Stimulated activated naive B cell treated with anti-CD40 and anti-IgM and Interleukin-4, amounts not matched to agents 10 μg/mL and 1 μg/mL and 100 μg/mL, for 72 hours (primary cell): ENCODE measurements at regions not wholly inside any gene's neighbourhood (a gene's known extent, or its start where the extent isn't known, plus 50 kb on each side); places are given as distances from the start of the nearest gene placed in this dataset.

ENCODE experiments used
- ATAC-seq, 2 donors: fragments of 150-1000 bp; cut with Tn5 transposase; replicated peaks; 2 replicates each; pipeline ENCODE4 v1.10.0; 2021; ENCODE audit warnings: moderate library complexity in 1 of 2
- DNase-seq: peaks from one replicate; pipeline ENCODE4 v3.0.0; 2021
- H3K27ac Mint-ChIP-seq: one replicate; pipeline ENCODE4 v1.8.0; 2022; ENCODE audit warnings: mild to moderate bottlenecking, mixed read lengths
- H3K27me3 Mint-ChIP-seq, 2 donors: one replicate each; pipeline ENCODE4 v1.8.0; 2022; ENCODE audit warnings: mixed read lengths in 2 of 2
- H3K36me3 Mint-ChIP-seq, 2 donors: one replicate each; pipeline ENCODE4 v1.8.0; 2022; ENCODE audit warnings: mixed read lengths in 2 of 2, mild to moderate bottlenecking in 1 of 2
- H3K4me1 Mint-ChIP-seq, 2 donors: one replicate each; pipeline ENCODE4 v1.8.0; 2022; ENCODE audit warnings: mixed read lengths in 2 of 2, mild to moderate bottlenecking in 1 of 2
- H3K4me3 Mint-ChIP-seq, 2 donors: one replicate each; pipeline ENCODE4 v1.8.0; 2022; ENCODE audit warnings: mild to moderate bottlenecking in 2 of 2, mixed read lengths in 2 of 2, moderate library complexity in 1 of 2
- H3K9me3 Mint-ChIP-seq, 2 donors: one replicate each; pipeline ENCODE4 v1.8.0; 2022; ENCODE audit warnings: mixed read lengths in 2 of 2, mild to moderate bottlenecking in 1 of 2

DNA sequence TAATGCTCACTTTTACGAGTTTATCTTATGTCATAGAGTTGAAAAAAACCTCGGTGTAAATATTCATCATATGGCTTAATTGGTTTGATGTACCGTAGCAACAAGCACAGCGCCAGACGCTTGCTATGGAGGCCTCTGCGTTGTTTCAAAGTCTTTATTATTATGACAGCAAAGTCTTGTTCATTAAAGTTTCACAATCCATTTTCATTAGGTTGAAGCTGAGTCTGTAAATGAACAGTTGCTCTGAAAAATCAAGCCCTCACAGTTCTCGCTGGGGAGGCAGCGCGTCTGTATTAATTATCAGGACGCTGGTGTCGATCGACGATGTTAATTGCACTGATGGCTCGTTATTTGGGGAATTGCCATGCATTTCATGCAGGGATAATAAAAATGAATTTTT, 185.6 kb downstream of the INSC start:
- peaks cover 0 to 14% of the 10 kb centered on the region in 2 donors for H3K27me3 Mint-ChIP-seq
- ATAC-seq (no peak), DNase-seq (no peak)
- H3K4me1 Mint-ChIP-seq: no peaks in the 10 kb centered on the region
- no peak overlapping the region for H3K27ac Mint-ChIP-seq
- peaks cover 3 to 4% of the 10 kb centered on the region in 2 donors for H3K9me3 Mint-ChIP-seq
- no peaks in the 10 kb centered on the region for H3K36me3 Mint-ChIP-seq
- no peak overlapping the region for H3K4me3 Mint-ChIP-seq

DNA sequence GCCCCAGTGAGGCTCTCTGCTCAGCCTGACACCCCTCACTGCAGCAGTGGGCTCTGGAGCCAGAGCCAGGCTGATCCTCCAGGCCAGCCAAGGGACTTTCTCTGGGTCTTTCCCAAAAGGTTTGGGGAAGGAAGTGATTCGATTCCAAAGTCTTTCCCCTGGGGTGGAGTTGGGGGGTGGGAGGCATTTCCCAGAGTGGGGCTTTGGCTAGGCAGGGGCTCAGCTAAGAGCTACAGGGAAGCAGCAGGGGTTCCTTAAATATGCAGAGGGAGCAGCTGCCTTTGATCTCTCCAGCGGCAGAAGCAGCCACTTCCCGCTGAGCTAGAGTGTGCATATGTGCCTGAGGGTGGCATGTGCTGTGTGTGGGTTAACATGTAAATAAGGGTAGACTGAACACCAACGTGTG, 192.9 kb downstream of the INSC start:
- no peak for DNase-seq
- ATAC-seq: no peak
- no peak overlapping the region for H3K4me3 Mint-ChIP-seq
- no peaks in the 10 kb centered on the region for H3K36me3 Mint-ChIP-seq
- peaks cover 8 to 13% of the 10 kb centered on the region in 2 donors for H3K27me3 Mint-ChIP-seq
- no peaks in the 10 kb centered on the region for H3K4me1 Mint-ChIP-seq
- peaks cover 2 to 10% of the 10 kb centered on the region in 2 donors for H3K9me3 Mint-ChIP-seq
- H3K27ac Mint-ChIP-seq: no peak overlapping the region

DNA sequence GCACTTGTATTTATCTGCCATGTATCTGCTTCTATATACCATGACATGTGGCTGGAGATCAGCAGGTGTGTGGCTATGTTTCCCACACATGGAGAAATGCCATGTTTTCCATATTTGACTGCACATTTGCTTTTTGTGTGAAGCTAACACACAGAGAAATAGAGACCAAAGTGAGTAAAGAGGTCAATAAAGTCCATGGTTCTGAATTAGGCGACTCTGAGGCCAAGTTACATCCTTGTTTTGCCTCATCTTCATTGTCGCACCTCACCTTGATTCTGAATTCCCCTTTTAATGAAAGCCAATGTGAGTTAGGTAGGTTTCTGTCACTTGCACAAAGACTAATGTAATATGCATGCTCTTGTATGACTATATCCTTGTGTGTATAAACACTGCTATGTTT, 194.1 kb downstream of the INSC start:
- Mint-ChIP-seq H3K4me1 (no peaks in the 10 kb centered on the region), H3K27ac (no peak overlapping the region), H3K27me3 (peaks cover 8 to 13% of the 10 kb centered on the region in 2 donors), H3K4me3 (no peak overlapping the region), H3K36me3 (no peaks in the 10 kb centered on the region), H3K9me3 (peaks cover 2 to 10% of the 10 kb centered on the region in 2 donors)
- ATAC-seq (no peak), DNase-seq (no peak)

DNA sequence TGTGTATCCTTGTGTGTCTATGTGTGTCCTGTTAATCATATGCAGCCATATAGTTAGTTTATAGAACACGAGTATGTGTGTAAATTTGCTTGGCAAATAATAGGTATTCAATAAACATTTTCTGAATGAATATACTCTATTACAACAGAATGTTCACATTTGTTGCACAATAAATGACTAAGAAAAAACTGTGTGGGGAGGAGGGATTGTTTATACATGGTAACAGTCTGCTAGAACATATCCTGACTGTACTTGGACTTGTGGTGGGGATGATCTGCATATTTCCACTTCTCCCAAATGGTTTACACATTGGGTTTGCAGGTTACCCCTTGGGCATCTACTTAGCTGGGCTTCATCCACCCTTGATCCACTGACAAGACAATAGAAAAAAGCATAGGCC, 194.6 kb downstream of the INSC start:
- DNase-seq: no peak
- no peak for ATAC-seq
- peaks cover 2 to 6% of the 10 kb centered on the region in 2 donors for H3K9me3 Mint-ChIP-seq
- H3K36me3 Mint-ChIP-seq: no peaks in the 10 kb centered on the region
- no peak overlapping the region for H3K4me3 Mint-ChIP-seq
- H3K27me3 Mint-ChIP-seq: peaks cover 8 to 13% of the 10 kb centered on the region in 2 donors
- H3K4me1 Mint-ChIP-seq: no peaks in the 10 kb centered on the region
- H3K27ac Mint-ChIP-seq: no peak overlapping the region

DNA sequence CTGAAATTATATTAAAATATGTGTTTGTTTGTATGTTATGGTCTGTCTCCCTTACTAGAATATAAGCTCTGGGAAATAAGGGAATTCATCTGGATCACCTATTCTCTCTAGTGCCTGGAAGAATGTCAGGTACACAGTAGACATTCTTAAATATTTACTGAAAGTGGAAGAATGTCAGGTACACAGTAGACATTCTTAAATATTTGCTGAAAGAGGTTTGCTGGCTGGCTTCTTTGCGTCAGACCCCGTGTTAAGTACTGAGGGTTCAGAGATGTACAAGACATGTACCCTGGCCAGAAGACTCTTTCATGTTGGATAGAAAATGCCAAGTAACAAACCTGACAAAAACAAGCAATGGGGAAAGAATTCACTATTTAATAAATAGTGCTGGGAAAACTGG, 199.1 kb downstream of the INSC start:
- DNase-seq: no peak
- no peak for ATAC-seq
- no peak overlapping the region for H3K27ac Mint-ChIP-seq
- no peaks in the 10 kb centered on the region for H3K4me1 Mint-ChIP-seq
- peaks cover 5 to 13% of the 10 kb centered on the region in 2 donors for H3K27me3 Mint-ChIP-seq
- H3K4me3 Mint-ChIP-seq: no peak overlapping the region
- H3K9me3 Mint-ChIP-seq: peaks cover 2 to 6% of the 10 kb centered on the region in 2 donors
- no peaks in the 10 kb centered on the region for H3K36me3 Mint-ChIP-seq

DNA sequence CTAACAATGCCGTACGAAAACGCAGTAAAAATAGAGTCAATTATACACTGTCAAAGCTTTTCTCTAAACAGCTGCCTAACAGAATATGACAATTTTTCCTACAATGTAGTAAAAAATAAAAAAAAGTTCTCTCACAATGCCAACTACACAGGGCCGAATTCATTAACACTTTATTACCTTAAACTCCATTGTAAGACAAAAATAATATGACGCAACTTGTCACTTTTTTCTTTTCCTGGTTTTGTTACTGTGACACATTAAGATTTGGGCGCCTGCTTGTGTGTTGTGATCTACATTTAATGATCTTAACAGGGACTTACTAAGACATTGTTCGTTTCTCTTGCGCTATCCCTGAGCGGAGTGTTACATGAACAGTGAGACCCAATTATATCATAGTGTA, 204.1 kb downstream of the INSC start:
- H3K36me3 Mint-ChIP-seq: no peaks in the 10 kb centered on the region
- DNase-seq (no peak), ATAC-seq (no peak)
- H3K27me3 Mint-ChIP-seq: no peaks in the 10 kb centered on the region
- no peaks in the 10 kb centered on the region for H3K9me3 Mint-ChIP-seq
- no peaks in the 10 kb centered on the region for H3K4me1 Mint-ChIP-seq
- no peak overlapping the region for H3K27ac Mint-ChIP-seq
- no peak overlapping the region for H3K4me3 Mint-ChIP-seq

DNA sequence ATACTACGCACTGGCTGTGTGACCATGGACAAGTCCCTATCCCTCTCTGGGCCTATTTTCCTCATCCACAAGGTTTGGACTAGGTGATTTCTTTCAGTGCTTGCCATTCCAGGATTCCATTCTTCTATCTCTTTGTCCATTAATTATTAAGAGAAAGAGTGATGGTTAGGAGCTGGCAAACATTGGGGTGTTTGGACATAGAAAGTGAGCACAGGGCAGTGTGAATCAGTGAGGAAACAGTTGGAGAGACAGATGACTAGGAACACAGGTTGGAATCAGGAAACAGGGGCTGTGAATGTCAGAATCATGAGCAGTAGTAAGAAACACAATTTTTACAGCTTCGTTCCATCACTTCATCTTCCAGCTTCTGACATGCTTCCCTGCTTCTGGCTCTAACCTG, 211.8 kb downstream of the INSC start:
- Mint-ChIP-seq H3K9me3 (peaks cover 0 to 3% of the 10 kb centered on the region in 2 donors), H3K4me3 (no peak overlapping the region), H3K27me3 (peaks cover 0 to 6% of the 10 kb centered on the region in 2 donors), H3K36me3 (no peaks in the 10 kb centered on the region), H3K27ac (no peak overlapping the region), H3K4me1 (no peaks in the 10 kb centered on the region)
- DNase-seq (no peak), ATAC-seq (no peak)

DNA sequence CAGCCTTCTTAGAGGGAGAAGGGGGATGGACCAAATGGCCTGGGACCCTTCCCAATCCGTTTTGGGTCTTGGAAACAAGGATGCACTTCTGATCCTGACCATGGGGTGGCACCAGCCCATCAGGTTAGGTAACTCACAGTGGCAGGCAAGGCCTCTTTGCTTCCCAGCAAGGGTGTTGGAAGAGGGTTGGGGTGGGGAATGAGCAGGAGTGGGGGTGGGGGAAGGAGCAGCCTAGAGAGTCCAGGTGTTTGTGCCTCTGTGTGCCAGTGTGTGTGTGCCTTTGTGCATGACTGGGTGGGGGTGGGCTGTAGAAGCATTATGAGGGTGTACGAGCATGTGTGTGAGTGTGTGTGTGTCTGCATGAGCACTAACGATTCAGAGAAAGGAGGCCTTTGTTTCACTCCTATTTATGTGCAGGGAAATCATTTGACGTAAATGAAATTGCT, 213.1 kb downstream of the INSC start:
- Mint-ChIP-seq H3K36me3 (no peaks in the 10 kb centered on the region), H3K4me3 (no peak overlapping the region), H3K9me3 (peaks cover 0 to 3% of the 10 kb centered on the region in 2 donors), H3K27ac (no peak overlapping the region), H3K27me3 (peaks cover 0 to 6% of the 10 kb centered on the region in 2 donors), H3K4me1 (no peaks in the 10 kb centered on the region)
- ATAC-seq: peak in 1 of 2 donors; percentile 4
- DNase-seq: peak; percentile 1

DNA sequence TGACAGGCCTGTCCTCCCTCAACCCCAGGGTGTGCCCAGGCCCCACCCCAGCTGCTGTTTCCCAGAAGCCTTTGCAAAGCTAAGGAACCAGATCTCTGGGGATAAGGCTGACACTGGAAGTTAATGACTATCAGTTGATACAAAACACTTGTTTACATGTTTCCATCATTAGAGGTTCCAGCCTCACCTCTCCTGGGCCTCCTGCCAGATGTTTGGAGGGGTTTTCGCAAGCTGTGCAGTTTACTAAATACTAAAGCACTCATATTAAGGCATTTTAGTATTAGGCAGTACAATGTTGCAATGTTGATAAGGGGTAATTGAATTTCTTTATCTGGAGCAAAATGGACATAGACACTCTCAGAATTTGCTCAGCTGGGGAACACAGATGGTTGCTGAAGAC, 218.7 kb downstream of the INSC start:
- Mint-ChIP-seq H3K27me3 (peaks cover 0 to 10% of the 10 kb centered on the region in 2 donors), H3K36me3 (no peaks in the 10 kb centered on the region), H3K4me3 (no peak overlapping the region), H3K9me3 (peaks cover 3 to 5% of the 10 kb centered on the region in 2 donors), H3K4me1 (no peaks in the 10 kb centered on the region), H3K27ac (no peak overlapping the region)
- DNase-seq (no peak), ATAC-seq (no peak)

DNA sequence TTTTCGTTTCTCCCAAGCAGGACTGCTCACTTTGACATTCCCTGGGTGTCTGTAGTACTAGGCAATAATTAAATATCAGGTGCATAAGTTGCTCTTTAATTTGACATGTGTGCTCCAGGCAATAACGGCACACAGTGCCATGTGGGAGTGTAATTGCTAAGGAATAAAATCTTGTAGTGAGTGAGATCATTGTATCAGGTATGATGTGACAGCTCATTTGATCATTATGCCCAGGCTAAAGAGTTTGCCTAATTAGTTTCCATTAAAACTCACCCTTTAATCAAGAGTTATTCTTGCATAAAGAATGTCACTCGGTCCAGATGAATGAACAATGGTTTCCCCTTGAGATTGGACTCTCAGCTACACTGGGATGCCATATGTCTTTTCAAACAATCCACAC, 220.0 kb downstream of the INSC start:
- peaks cover 5 to 9% of the 10 kb centered on the region in 2 donors for H3K9me3 Mint-ChIP-seq
- H3K4me3 Mint-ChIP-seq: no peak overlapping the region
- H3K27ac Mint-ChIP-seq: no peak overlapping the region
- peaks cover 0 to 10% of the 10 kb centered on the region in 2 donors for H3K27me3 Mint-ChIP-seq
- no peak for DNase-seq
- H3K36me3 Mint-ChIP-seq: no peaks in the 10 kb centered on the region
- no peak for ATAC-seq
- no peaks in the 10 kb centered on the region for H3K4me1 Mint-ChIP-seq

DNA sequence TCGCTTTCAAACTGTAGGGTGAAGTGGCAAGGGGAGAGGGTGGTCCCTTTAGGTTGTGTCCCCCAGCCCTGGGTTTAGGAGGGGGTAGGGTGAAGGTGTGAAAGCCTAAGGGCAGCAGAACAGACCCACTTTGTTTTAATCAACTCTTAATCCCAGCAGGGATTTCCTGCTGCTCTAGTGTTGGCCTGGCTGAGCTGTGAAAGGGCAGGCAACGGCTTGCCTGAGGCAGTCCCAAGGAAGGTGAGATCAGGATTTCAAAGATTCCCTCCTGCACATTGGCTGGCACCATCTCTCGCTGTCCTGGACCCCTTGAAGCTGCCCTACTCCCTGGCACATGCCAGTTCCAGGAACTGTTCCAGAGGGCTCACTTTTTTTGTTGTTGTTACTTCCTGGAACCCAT, 221.3 kb downstream of the INSC start:
- no peaks in the 10 kb centered on the region for H3K4me1 Mint-ChIP-seq
- DNase-seq: no peak
- peaks cover 5 to 13% of the 10 kb centered on the region in 2 donors for H3K9me3 Mint-ChIP-seq
- no peak overlapping the region for H3K27ac Mint-ChIP-seq
- peaks cover 0 to 10% of the 10 kb centered on the region in 2 donors for H3K27me3 Mint-ChIP-seq
- H3K36me3 Mint-ChIP-seq: no peaks in the 10 kb centered on the region
- H3K4me3 Mint-ChIP-seq: no peak overlapping the region
- no peak for ATAC-seq

DNA sequence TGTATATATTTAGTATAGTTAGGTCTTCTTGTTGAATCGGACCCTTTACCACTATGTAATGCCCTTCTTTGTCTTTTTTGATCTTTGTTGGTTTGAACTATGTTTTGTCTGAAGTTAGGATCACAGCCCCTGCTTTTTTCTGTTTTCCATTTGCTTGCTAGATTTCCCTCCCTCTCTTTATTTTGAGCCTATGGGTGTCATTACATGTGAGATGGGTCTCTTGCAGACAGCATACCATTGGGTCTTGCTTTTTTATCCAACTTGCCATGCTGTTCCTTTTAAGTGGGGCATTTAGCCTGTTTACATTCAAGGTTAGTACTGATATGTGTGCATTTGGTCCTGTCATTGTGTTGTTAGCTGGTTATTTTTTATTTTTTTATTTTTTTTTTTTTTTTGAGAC, 224.6 kb downstream of the INSC start:
- H3K27me3 Mint-ChIP-seq: peaks cover 0 to 17% of the 10 kb centered on the region in 2 donors
- no peak overlapping the region for H3K27ac Mint-ChIP-seq
- H3K9me3 Mint-ChIP-seq: peaks cover 5 to 13% of the 10 kb centered on the region in 2 donors
- ATAC-seq: no peak
- H3K36me3 Mint-ChIP-seq: no peaks in the 10 kb centered on the region
- no peak for DNase-seq
- H3K4me3 Mint-ChIP-seq: no peak overlapping the region
- no peaks in the 10 kb centered on the region for H3K4me1 Mint-ChIP-seq

DNA sequence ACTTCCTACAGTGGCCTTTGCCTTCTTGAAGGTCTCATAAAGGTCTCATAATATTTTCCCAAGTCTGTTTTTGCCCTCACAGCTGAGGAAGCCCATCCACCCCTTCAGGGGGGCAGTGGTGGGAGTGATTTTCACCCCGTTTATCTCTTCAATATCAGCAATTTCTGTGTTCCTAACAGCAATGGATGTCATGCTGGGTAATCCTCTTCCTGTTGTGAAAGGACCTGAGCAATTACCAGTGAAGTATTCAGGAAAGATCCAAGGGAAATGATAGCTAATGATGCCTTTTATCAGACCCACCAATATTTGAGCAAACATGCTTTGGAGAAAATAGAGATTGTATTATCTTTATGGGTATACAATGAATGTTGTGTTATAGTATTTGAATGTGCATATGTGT, 226.9 kb downstream of the INSC start:
- DNase-seq: no peak
- Mint-ChIP-seq H3K9me3 (peaks cover 7 to 13% of the 10 kb centered on the region in 2 donors), H3K36me3 (no peaks in the 10 kb centered on the region), H3K4me1 (no peaks in the 10 kb centered on the region), H3K4me3 (no peak overlapping the region), H3K27ac (no peak overlapping the region), H3K27me3 (peaks cover 0 to 24% of the 10 kb centered on the region in 2 donors)
- no peak for ATAC-seq

DNA sequence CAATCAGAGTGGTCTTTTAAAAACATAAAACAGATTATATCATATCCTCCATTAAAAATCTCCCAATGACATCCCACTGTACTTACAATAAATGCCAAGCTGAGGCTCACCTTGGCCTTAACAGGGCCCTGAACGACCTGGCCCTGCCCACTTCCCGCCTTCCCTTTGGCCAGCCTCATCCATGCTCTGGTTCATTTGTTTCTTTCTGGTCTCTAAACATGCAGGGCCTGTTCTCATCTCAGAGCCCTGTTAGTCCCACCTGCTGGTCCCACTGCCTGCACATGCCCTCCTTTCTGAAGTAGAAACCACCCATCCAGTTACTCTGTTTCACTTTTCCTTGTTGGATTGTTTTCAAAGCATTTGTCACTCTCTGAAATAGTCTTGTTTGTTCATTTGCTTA, 227.4 kb downstream of the INSC start:
- ATAC-seq: no peak
- Mint-ChIP-seq H3K27me3 (peaks cover 0 to 19% of the 10 kb centered on the region in 2 donors), H3K4me3 (no peak overlapping the region), H3K27ac (no peak overlapping the region), H3K9me3 (peaks cover 7 to 13% of the 10 kb centered on the region in 2 donors), H3K4me1 (no peaks in the 10 kb centered on the region), H3K36me3 (no peaks in the 10 kb centered on the region)
- no peak for DNase-seq

DNA sequence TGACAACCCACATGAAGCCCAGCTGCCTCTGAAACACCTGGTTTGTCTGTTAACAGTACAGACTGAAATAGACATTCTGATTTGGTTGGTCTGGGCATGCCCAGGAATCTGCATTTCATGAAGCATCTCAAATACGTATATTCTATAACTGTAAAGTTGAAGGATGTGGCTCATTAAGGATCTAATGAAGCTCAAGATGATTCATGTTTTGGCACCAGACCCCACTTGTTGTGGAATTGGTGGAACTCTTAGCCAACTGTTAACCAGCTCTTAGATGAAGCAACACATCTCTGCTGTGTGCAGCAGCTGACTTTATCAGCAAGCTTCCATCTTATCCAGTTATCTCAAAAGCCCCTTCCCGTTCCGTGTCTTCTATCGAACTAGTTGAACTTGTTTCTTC, 232.2 kb downstream of the INSC start:
- Mint-ChIP-seq H3K9me3 (peaks cover 0 to 2% of the 10 kb centered on the region in 2 donors), H3K4me1 (no peaks in the 10 kb centered on the region), H3K27ac (no peak overlapping the region), H3K4me3 (no peak overlapping the region), H3K27me3 (peaks cover 0 to 15% of the 10 kb centered on the region in 2 donors), H3K36me3 (no peaks in the 10 kb centered on the region)
- ATAC-seq (no peak), DNase-seq (no peak)
